ENCODE measurements at regions not wholly inside any gene's neighbourhood (a gene's known extent, or its start where the extent isn't known, plus 50 kb on each side); places are given as distances from the start of the nearest gene placed in this dataset.

- TF ChIP-seq POLR2A (IDR thresholded peaks at IDR 0.05; ENCODE audit: low read depth, low read length) (no peak), POLR2AphosphoS5 (IDR thresholded peaks at IDR 0.05; ENCODE audit: low read depth, low read length) (no peak)
Observed at GRCh38 chr2:114027437-114027836, 137.5 kb downstream of the ACTR3 start.

All from GM12892 (cell line).